RWPE1 (cell line): ENCODE measurements at regions not wholly inside any gene's neighbourhood (a gene's known extent, or its start where the extent isn't known, plus 50 kb on each side); places are given as distances from the start of the nearest gene placed in this dataset.
A peak's percentile ranks its signal among the peaks of the same experiment; 100 is the strongest.

Source experiments
- CTCF ChIA-PET: fragments of 350-600 bp; sonication (Branson Sonifier 250); formaldehyde crosslinking; extraction: SDS; loops from one replicate; lab custom pipeline; 2021; lab: Yijun Ruan, JAX
- POLR2A ChIA-PET: fragments of 400-600 bp; formaldehyde crosslinking; extraction: SDS; loops from one replicate; lab custom pipeline; 2020; ENCODE audit warnings: antibody characterized with exemption; ENCODE audit not compliant: low non-redundant PET; lab: Yijun Ruan, JAX
- DNase-seq: peaks from one replicate; pipeline ENCODE4 v3.0.0; 2012; ENCODE audit warnings: low spot score
- H3K27ac ChIP-seq: fragments of 450-650 bp; 2 replicates; pipeline ENCODE4 v1.5.1; 2017
- CTCF ChIP-seq: fragments of 450-650 bp; conservative IDR thresholded peaks from 2 replicates; pipeline ENCODE4 v1.5.1; 2017; ENCODE audit warnings: low read depth, mild to moderate bottlenecking

GRCh38 chr13:76683168-76683567, 203.0 kb downstream of the KCTD12 start:
- POLR2A ChIA-PET = no interaction called here
- no peak for TF ChIP-seq CTCF
- no peak overlapping the region for H3K27ac ChIP-seq
- CTCF ChIA-PET = no interaction called here
- no peak for DNase-seq

- DNase-seq = no peak
- ChIA-PET CTCF (interaction anchor here (0.5 kb wide), 1 partner anchor 805 kb away, joined by 3 read pairs; no protein-coding TSS in a partner anchor), POLR2A (no interaction called here)
- TF ChIP-seq CTCF = no peak
- H3K27ac ChIP-seq = no peak overlapping the region
Observed at GRCh38 chr13:76680112-76680511, 206.1 kb downstream of the KCTD12 start.

DNA sequence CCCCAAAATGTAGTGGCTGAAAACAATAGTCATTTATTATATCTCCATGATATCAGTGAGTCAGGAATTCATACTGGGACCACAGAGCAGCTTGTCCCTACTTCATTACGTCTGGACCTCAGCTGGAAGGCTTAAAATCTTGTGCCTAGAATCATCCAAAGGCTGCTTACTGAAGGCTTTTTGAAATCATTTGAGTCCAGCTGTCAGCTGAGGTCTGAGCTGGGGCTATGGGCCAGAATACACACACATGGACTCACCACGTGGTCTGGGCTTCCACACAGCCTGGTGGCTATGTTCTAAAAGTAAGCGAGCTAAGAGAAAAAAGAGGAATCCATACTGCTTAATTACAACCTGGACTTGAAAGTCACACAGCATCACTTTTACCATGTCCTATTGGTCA, 209.2 kb downstream of the KCTD12 start:
- ChIA-PET POLR2A (no interaction called here), CTCF (no interaction called here)
- no peak for DNase-seq
- no peak overlapping the region for H3K27ac ChIP-seq
- no peak for TF ChIP-seq CTCF

DNA sequence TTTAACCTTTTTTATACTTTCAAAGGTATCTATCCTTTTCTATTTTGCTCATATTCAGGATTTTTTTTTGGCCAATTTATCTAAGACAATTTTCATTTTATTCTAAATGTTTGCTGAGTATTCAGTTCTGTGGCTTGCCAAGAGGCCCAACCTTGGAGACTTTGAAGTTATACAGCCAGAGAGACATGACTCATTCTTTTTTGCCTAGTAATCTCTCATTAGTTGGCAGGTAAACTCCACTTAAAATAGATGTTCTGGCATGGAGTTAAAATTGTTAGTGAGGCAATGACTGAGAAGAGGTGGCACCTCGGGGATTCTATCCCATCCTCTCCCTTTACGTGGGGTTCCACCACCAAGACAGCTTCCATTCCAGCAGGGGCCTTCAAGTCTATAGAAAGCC, 213.8 kb downstream of the KCTD12 start:
- no peak for TF ChIP-seq CTCF
- no peak overlapping the region for H3K27ac ChIP-seq
- peak; percentile 51 for DNase-seq
- ChIA-PET POLR2A (no interaction called here), CTCF (no interaction called here)

- no peak overlapping the region for H3K27ac ChIP-seq
- CTCF ChIA-PET = interaction anchor here (1.1 to 1.7 kb wide), 3 partner anchors 37 to 234 kb away, joined by 3 to 8 read pairs (median 4); no protein-coding TSS in a partner anchor
- POLR2A ChIA-PET = no interaction called here
- no peak for DNase-seq
- TF ChIP-seq CTCF = no peak
Observed at GRCh38 chr13:76668716-76669115, 217.5 kb downstream of the KCTD12 start.

GRCh38 chr13:76668141-76668540, 218.1 kb downstream of the KCTD12 start:
- POLR2A ChIA-PET = no interaction called here
- no peak overlapping the region for H3K27ac ChIP-seq
- CTCF ChIA-PET = interaction anchor here (0.6 to 1.7 kb wide), 5 partner anchors 38 to 313 kb away, joined by 3 to 9 read pairs (median 3); partner anchors contain the start of gene KCTD12
- no peak for DNase-seq
- no peak for TF ChIP-seq CTCF
